Fibroblast of skin of right biceps (primary cell): ENCODE measurements at regions not wholly inside any gene's neighbourhood (a gene's known extent, or its start where the extent isn't known, plus 50 kb on each side); places are given as distances from the start of the nearest gene placed in this dataset.
"Not testable (repeated sequence)": the region's sequence is repeated elsewhere in the genome, so short reads cannot be mapped to it uniquely, and the experiment has no call there.

Experiments used
- DNase-seq: peaks from one replicate; pipeline ENCODE4 v3.0.0-alpha.2; 2013

- DNase-seq: not testable (repeated sequence)
Observed at GRCh38 chr1:78203410-78203982, 157.7 kb downstream of the GIPC2 start.

- DNase-seq: peak; percentile 48
Observed at GRCh38 chr1:78210175-78210574, 164.4 kb downstream of the GIPC2 start.

- no peak for DNase-seq
Observed at GRCh38 chr1:78211483-78212092, 165.8 kb downstream of the GIPC2 start.

- no peak for DNase-seq
Observed at GRCh38 chr1:78214334-78214733, 168.6 kb downstream of the GIPC2 start.

GRCh38 chr1:78222225-78222959, 176.6 kb downstream of the GIPC2 start:
- DNase-seq: no peak

GRCh38 chr1:78222960-78223358, 177.2 kb downstream of the GIPC2 start:
- DNase-seq: no peak

- peak; percentile 27 for DNase-seq
Observed at GRCh38 chr1:78223417-78224215, 177.8 kb downstream of the GIPC2 start.

- DNase-seq: no peak
Observed at GRCh38 chr1:78224246-78224785, 178.6 kb downstream of the GIPC2 start.

- no peak for DNase-seq
Observed at GRCh38 chr1:78224861-78225552, 179.2 kb downstream of the GIPC2 start.

GRCh38 chr1:78226784-78227183, 181.0 kb downstream of the GIPC2 start:
- no peak for DNase-seq

GRCh38 chr1:78227705-78228635, 182.2 kb downstream of the GIPC2 start:
- DNase-seq: no peak

- DNase-seq: peak; percentile 69
Observed at GRCh38 chr1:78229344-78229743, 183.6 kb downstream of the GIPC2 start.

- no peak for DNase-seq
Observed at GRCh38 chr1:78231477-78231876, 185.7 kb downstream of the GIPC2 start.

- no peak for DNase-seq
Observed at GRCh38 chr1:78231894-78232293, 186.1 kb downstream of the GIPC2 start.

- no peak for DNase-seq
Observed at GRCh38 chr1:78232630-78233029, 186.9 kb downstream of the GIPC2 start.

GRCh38 chr1:78234496-78234895, 188.7 kb downstream of the GIPC2 start:
- no peak for DNase-seq

- DNase-seq: peak; percentile 51
Observed at GRCh38 chr1:78236716-78237115, 190.9 kb downstream of the GIPC2 start.

- DNase-seq: no peak
Observed at GRCh38 chr1:78237364-78237916, 191.7 kb downstream of the GIPC2 start.

- peak; percentile 22 for DNase-seq
Observed at GRCh38 chr1:78240191-78240590, 194.4 kb downstream of the GIPC2 start.

- peak; percentile 65 for DNase-seq
Observed at GRCh38 chr1:78240755-78241154, 195.0 kb downstream of the GIPC2 start.

- no peak for DNase-seq
Observed at GRCh38 chr1:78247079-78247478, 201.3 kb downstream of the GIPC2 start.
